Left ventricle myocardium inferior (tissue), 1 donor: ENCODE measurements at regions not wholly inside any gene's neighbourhood (a gene's known extent, or its start where the extent isn't known, plus 50 kb on each side); places are given as distances from the start of the nearest gene placed in this dataset.
"Not testable (repeated sequence)": the region's sequence is repeated elsewhere in the genome, so short reads cannot be mapped to it uniquely, and the experiment has no call there.

Experiments
- DNase-seq: peaks from one replicate; pipeline ENCODE4 v3.0.0-alpha.2; 2020
- H3K27ac ChIP-seq: fragments of 200-600 bp; replicated peaks from 2 replicates; pipeline ENCODE4 v1.8.0; 2021
- H3K27me3 ChIP-seq: fragments of 200-600 bp; 2 replicates; pipeline ENCODE4 v1.8.0; 2021; ENCODE audit warnings: low read depth
- H3K36me3 ChIP-seq: fragments of 200-600 bp; 2 replicates; pipeline ENCODE4 v1.8.0; 2021
- H3K4me1 ChIP-seq: fragments of 200-600 bp; 2 replicates; pipeline ENCODE4 v1.8.0; 2021
- H3K4me3 ChIP-seq: fragments of 200-600 bp; 2 replicates; pipeline ENCODE4 v1.8.0; 2021; ENCODE audit warnings: mild to moderate bottlenecking, moderate library complexity
- H3K9me3 ChIP-seq: fragments of 200-600 bp; replicated peaks from 2 replicates; pipeline ENCODE4 v1.8.0; 2021
- intact Hi-C: fragments of 100-400 bp; cut with micrococcal nuclease; formaldehyde crosslinking; loops from one replicate; pipeline ENCODE4 v1.11.0; 2022
- TF ChIP-seq, protein P1 (sequence below): fragments of 200-600 bp; IDR thresholded peaks from 2 replicates; pipeline ENCODE4 v1.8.0; 2021; ENCODE audit warnings: antibody characterized with exemption, mild to moderate bottlenecking, borderline replicate concordance
- donor health status: DM: no; HTN: yes; CAD: no; lungs with severe emphysema.

DNA sequence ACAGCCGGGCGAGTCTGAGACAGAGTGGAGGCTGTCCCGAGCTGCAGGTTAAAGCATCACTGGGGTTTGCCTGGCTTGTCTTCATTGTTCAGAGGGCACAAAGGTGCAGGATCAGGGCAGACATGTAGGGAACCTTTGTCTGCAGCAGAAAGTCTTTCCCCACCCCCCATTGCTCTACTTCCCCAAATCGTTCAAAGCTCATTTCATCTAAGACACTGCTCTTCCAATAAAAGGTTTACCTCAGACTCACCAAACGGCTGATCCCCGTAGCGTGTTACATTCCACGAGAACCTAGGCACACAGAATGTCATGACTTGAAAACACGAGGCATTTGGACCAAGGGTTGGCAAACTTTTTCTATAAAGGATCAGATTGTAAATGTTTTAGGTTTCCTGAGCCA lies 286.3 kb upstream of the FRG1 start:
- H3K9me3 ChIP-seq, H3K4me1 ChIP-seq, H3K27ac ChIP-seq, intact Hi-C loops, DNase-seq, H3K4me3 ChIP-seq, H3K27me3 ChIP-seq, H3K36me3 ChIP-seq: not testable (repeated sequence)

DNA sequence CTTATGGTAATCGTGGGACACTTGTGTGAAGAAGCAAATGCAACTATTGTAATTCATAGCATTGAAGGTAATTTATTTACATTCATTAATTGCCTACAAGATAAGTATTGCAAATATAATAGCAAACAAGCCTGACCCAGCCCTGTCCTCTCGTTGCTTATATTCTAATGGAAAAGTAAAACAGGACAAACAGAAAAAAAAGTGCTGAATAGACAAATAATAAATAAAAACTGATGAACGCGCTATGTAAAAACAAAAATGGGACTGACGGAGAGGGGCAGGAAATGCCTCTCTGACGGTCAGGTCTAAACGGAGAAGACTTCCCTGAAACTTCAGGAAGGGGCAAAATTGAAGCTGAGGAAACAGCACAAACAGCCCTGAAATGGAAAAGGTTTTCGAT lies 284.9 kb upstream of the FRG1 start:
- H3K9me3 ChIP-seq, H3K27ac ChIP-seq, H3K4me3 ChIP-seq, DNase-seq, H3K27me3 ChIP-seq, H3K36me3 ChIP-seq, H3K4me1 ChIP-seq, intact Hi-C loops: not testable (repeated sequence)

DNA sequence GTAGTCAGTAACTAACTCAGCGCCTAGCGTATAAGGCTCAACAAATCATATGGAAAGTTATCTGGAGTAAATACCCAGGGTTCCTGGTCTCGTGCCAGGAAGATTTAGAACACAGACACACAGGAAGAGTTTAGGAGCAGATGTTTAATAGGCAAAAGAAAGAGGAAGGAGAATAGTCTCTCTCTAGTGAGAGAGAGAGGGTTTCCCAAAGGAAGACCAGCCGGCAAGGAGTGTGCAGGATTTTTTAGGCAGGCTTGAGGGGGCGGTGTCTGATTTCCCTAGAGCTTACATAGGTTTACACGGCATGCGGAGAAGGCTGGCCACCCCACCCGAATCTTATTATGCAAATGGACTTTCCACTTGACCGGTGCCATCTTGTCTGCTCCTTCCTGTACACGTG lies 284.0 kb upstream of the FRG1 start:
- no peaks in the 10 kb centered on the region for H3K9me3 ChIP-seq

DNA sequence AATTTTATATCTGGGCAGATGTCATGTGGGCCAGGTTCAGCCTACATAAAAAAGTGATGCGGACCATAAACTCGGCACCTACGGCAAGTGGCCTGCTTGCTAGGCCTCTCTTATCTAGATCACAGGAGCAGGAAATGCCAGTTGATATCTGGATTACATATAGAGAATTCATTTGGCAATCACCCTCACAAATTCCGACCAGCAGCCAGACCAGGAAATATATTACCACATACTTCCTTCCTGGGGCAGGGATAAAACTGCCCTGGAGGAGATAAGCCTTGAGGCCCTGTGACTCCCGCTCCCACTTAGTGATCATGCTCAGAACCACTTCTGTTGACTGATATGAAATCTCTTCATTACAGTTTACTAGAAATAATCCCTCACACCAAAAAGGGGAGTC lies 282.4 kb upstream of the FRG1 start:
- DNase-seq, intact Hi-C loops, H3K9me3 ChIP-seq, H3K36me3 ChIP-seq, H3K4me1 ChIP-seq, H3K27ac ChIP-seq, H3K4me3 ChIP-seq: not testable (repeated sequence)
- H3K27me3 ChIP-seq, result peaks cover 12% of the 10 kb centered on the region

More for the DNA sequence above, 284.0 kb upstream of the FRG1 start:
- intact Hi-C loops, result no loop called here
- Histone ChIP-seq H3K27ac (no peak overlapping the region), H3K4me3 (no peak overlapping the region), H3K4me1 (no peaks in the 10 kb centered on the region), H3K36me3 (no peaks in the 10 kb centered on the region), H3K27me3 (peaks cover 4% of the 10 kb centered on the region)
- DNase-seq, result no peak
- TF ChIP-seq, protein P1, sequence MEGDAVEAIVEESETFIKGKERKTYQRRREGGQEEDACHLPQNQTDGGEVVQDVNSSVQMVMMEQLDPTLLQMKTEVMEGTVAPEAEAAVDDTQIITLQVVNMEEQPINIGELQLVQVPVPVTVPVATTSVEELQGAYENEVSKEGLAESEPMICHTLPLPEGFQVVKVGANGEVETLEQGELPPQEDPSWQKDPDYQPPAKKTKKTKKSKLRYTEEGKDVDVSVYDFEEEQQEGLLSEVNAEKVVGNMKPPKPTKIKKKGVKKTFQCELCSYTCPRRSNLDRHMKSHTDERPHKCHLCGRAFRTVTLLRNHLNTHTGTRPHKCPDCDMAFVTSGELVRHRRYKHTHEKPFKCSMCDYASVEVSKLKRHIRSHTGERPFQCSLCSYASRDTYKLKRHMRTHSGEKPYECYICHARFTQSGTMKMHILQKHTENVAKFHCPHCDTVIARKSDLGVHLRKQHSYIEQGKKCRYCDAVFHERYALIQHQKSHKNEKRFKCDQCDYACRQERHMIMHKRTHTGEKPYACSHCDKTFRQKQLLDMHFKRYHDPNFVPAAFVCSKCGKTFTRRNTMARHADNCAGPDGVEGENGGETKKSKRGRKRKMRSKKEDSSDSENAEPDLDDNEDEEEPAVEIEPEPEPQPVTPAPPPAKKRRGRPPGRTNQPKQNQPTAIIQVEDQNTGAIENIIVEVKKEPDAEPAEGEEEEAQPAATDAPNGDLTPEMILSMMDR, result no peak

DNA sequence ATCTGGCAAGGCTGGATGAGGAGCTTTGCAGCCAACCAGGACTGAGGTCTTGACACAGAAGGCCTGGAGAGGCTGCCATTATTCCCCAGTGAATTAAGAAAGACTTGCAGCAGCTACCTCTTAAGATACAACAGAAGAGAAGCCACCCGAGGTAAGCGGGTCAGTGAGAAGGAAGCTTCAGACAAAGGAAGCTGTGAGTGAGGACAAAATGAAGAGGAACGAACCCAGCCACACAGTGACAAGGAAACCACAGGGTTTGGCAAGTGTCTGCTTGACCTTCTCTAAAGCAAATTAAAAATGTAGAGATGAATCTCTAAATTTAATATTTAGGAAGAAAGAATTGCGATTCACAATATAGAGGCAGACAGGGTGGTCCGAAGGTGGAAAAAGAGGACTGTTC lies 281.8 kb upstream of the FRG1 start:
- DNase-seq, H3K4me3 ChIP-seq, H3K9me3 ChIP-seq, H3K36me3 ChIP-seq, H3K27ac ChIP-seq, intact Hi-C loops, H3K4me1 ChIP-seq: not testable (repeated sequence)
- H3K27me3 ChIP-seq, result peaks cover 12% of the 10 kb centered on the region

DNA sequence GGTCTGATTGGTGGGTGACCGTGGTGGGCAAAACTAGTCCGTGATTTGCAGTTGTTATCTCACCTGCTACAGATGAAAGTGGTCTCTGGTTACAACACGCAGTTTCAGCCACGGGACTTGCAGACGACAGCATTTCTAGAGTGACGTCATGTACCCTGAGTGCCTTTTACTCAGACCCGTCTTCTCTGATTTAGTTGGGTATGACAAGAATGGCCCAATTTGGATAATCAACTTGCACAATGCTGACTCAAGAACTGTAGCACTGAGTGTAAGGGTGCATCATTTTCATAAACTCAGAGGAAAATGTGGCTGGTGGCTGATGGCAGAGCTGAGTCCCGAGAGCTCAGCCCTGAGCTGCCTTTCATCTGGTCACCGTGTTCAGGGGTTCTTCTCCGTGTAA lies 281.4 kb upstream of the FRG1 start:
- TF ChIP-seq, protein P1, result no peak
- no peak overlapping the region for H3K27ac ChIP-seq
- H3K4me3 ChIP-seq, result no peak overlapping the region
- intact Hi-C loops, result no loop called here
- peaks cover 12% of the 10 kb centered on the region for H3K27me3 ChIP-seq
- no peak for DNase-seq
- no peaks in the 10 kb centered on the region for H3K9me3 ChIP-seq
- no peaks in the 10 kb centered on the region for H3K36me3 ChIP-seq
- no peaks in the 10 kb centered on the region for H3K4me1 ChIP-seq

DNA sequence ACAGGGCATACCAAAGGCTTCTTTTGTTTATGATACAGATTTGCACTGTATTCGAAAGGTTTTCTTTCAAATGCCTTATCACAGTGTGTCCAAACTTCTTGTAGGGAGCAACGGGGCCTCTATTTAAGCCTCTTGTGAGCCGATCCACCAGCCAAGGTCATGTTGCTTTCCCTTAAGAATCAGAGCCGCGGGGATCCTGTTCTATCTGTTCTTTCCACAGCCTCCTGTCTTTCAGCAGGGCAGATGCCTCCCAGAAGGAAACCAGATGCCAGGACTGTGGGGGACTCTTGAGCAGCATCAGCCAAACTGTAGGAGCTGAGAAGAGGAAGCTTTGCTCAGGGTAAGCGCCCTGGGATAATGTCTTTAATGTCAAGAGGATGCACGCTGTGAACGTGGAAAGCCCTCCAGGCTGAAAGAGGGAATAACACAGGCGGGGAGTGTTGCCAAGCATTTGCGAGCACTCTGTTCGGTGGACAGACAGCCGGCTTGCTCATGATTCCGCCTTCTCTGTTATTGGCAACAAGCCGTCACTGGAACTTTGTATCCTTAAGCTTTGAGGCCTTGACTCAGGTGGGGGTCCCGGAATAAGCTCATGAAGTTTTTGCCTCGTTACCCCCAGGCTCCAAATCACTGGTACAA lies 279.8 kb upstream of the FRG1 start:
- no peak overlapping the region for H3K27ac ChIP-seq
- H3K9me3 ChIP-seq, result no peaks in the 10 kb centered on the region
- H3K4me3 ChIP-seq, result no peak overlapping the region
- no peaks in the 10 kb centered on the region for H3K36me3 ChIP-seq
- intact Hi-C loops, result no loop called here
- peaks cover 12% of the 10 kb centered on the region for H3K27me3 ChIP-seq
- no peaks in the 10 kb centered on the region for H3K4me1 ChIP-seq
- no peak for DNase-seq
- TF ChIP-seq, protein P1, result no peak
